Liver (tissue), 8 donors: ENCODE measurements at regions not wholly inside any gene's neighbourhood (a gene's known extent, or its start where the extent isn't known, plus 50 kb on each side); places are given as distances from the start of the nearest gene placed in this dataset.

ENCODE experiments used
- DNase-seq: peaks from one replicate; pipeline ENCODE4 v3.0.0-alpha.2; 2017; ENCODE audit warnings: low spot score
- H3K27ac ChIP-seq, 2 donors: one replicate each; pipeline ENCODE4 v1.7.0; 2013; ENCODE audit warnings: inconsistent platforms in 2 of 2, low read length in 2 of 2, control low read depth in 1 of 2, low read depth in 1 of 2, mild to moderate bottlenecking in 1 of 2
- H3K27me3 ChIP-seq, 4 donors: one replicate each; pipeline versions ENCODE4 v1.6.1 to v1.7.0; 2013; ENCODE audit warnings: low read length in 3 of 4, inconsistent platforms in 1 of 4, mild to moderate bottlenecking in 1 of 4, moderate library complexity in 1 of 4; ENCODE audit not compliant: control insufficient read depth in 4 of 4, insufficient read depth in 4 of 4
- H3K36me3 ChIP-seq, 4 donors: one replicate each; pipeline versions ENCODE4 v1.6.1 to v1.7.0; 2013; ENCODE audit warnings: low read length in 3 of 4, mild to moderate bottlenecking in 3 of 4, low read depth in 1 of 4, moderate library complexity in 1 of 4; ENCODE audit not compliant: control insufficient read depth in 4 of 4, insufficient read depth in 3 of 4
- H3K4me1 ChIP-seq, 4 donors: one replicate each; pipeline versions ENCODE4 v1.6.1 to v1.7.0; 2013; ENCODE audit warnings: low read length in 3 of 4, mild to moderate bottlenecking in 3 of 4, moderate library complexity in 1 of 4; ENCODE audit not compliant: control insufficient read depth in 4 of 4, insufficient read depth in 4 of 4
- H3K4me3 ChIP-seq, 3 donors: one replicate each; pipeline versions ENCODE4 v1.6.1 to v1.7.0; 2013; ENCODE audit warnings: low read length in 3 of 3, control low read depth in 1 of 3, low read depth in 1 of 3, mild to moderate bottlenecking in 1 of 3
- H3K9ac ChIP-seq, 2 donors: one replicate each; pipeline ENCODE4 v1.7.0; 2013; ENCODE audit warnings: low read length in 2 of 2, mild to moderate bottlenecking in 2 of 2, moderate library complexity in 2 of 2, control low read depth in 1 of 2, low read depth in 1 of 2
- H3K9me3 ChIP-seq, 4 donors: one replicate each; pipeline versions ENCODE4 v1.6.1 to v1.7.0; 2013; ENCODE audit warnings: low read length in 3 of 4; ENCODE audit not compliant: control insufficient read depth in 4 of 4
- EGR1 ChIP-seq, 2 donors: IDR thresholded peaks; 2 replicates each; pipeline ENCODE4 v1.6.1; 2016 to 2018; ENCODE audit warnings: antibody characterized with exemption in 2 of 2, low read depth in 2 of 2
- FOXA2 ChIP-seq: IDR thresholded peaks from 2 replicates; pipeline ENCODE4 v1.6.1; 2016; ENCODE audit warnings: antibody characterized with exemption
- GABPA ChIP-seq, 2 donors: IDR thresholded peaks in 1 of 2; conservative IDR thresholded peaks in 1 of 2; 2 replicates each; pipeline ENCODE4 v1.6.1; 2016; ENCODE audit warnings: antibody characterized with exemption in 2 of 2, mild to moderate bottlenecking in 1 of 2, moderate library complexity in 1 of 2
- HNF4A ChIP-seq, 2 donors: conservative IDR thresholded peaks; 2 replicates each; pipeline ENCODE4 v1.6.1; 2016; ENCODE audit warnings: antibody characterized with exemption in 2 of 2, mild to moderate bottlenecking in 2 of 2
- HNF4G ChIP-seq: IDR thresholded peaks from 2 replicates; pipeline ENCODE4 v1.6.1; 2016; ENCODE audit warnings: antibody characterized with exemption
- JUND ChIP-seq, 2 donors: IDR thresholded peaks; 2 replicates each; pipeline ENCODE4 v1.6.1; 2016; ENCODE audit warnings: antibody characterized with exemption in 2 of 2
- NR2F2 ChIP-seq: IDR thresholded peaks from 2 replicates; pipeline ENCODE4 v1.6.1; 2016; ENCODE audit warnings: antibody characterized with exemption
- RAD21 ChIP-seq, 2 donors: IDR thresholded peaks; 2 replicates each; pipeline ENCODE4 v1.6.1; 2016; ENCODE audit warnings: antibody characterized with exemption in 2 of 2, mild to moderate bottlenecking in 2 of 2
- SP1 ChIP-seq: IDR thresholded peaks from 2 replicates; pipeline ENCODE4 v1.6.1; 2018; ENCODE audit warnings: antibody characterized with exemption, mild to moderate bottlenecking
- TAF1 ChIP-seq: conservative IDR thresholded peaks from 2 replicates; pipeline ENCODE4 v1.6.1; 2016; ENCODE audit warnings: antibody characterized with exemption, mild to moderate bottlenecking
- YY1 ChIP-seq: IDR thresholded peaks from 2 replicates; pipeline ENCODE4 v1.6.1; 2016; ENCODE audit warnings: antibody characterized with exemption, mild to moderate bottlenecking
- WGBS: extraction: QIAGEN DNeasy Blood & Tissue Kit; methylation state at CpG from one replicate; pipeline ENCODE4 v1.1.7; 2013; 5-methylcytosine and 5-hydroxymethylcytosine counted together
- TF ChIP-seq, protein P1 (sequence below): IDR thresholded peaks from 2 replicates; pipeline ENCODE4 v1.6.1; 2016; ENCODE audit warnings: antibody characterized with exemption
- TF ChIP-seq, protein P2 (sequence below): IDR thresholded peaks from 2 replicates; pipeline ENCODE4 v1.6.1; 2016; ENCODE audit warnings: antibody characterized with exemption
- TF ChIP-seq, protein P3 (sequence below): IDR thresholded peaks from 2 replicates; pipeline ENCODE4 v1.6.1; 2016; ENCODE audit warnings: antibody characterized with exemption
- TF ChIP-seq, protein P4 (sequence below): fragments of 150-350 bp; IDR thresholded peaks from 2 replicates; pipeline ENCODE4 v1.5.1; 2017; ENCODE audit warnings: improper control_type of control experiment, low read depth, low read length; ENCODE audit not compliant: missing input control
- donor health status: healthy.
- donor health status: healthy.
- donor health status: healthy.
- donor health status: healthy.
- donor health status: healthy.

DNA sequence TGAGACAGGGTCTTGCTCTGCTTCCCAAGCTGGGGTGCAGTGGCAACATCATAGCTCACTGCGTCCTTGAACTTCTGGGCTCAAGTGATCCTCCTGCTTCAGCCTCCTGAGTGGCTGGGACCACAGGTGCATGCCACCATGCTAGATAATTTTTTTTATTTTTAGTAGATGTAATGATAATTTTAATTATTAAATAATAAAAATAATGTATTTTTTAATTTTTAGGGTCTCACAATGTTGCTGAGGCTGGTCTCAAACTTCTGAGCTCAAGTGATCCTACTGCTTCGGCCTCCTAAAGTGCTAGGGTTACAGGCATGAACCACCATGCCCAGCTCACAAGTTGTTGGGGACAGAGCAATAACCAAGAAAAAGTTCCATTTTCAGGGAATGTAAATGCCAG, 138.0 kb upstream of the RALGAPA2 start:
- H3K36me3 ChIP-seq: no peaks in the 10 kb centered on the region
- no peak for TF ChIP-seq HNF4A (conservative IDR thresholded peaks at IDR 0.05)
- no peak for TF ChIP-seq HNF4G
- H3K27ac ChIP-seq: no peak overlapping the region
- no peak overlapping the region for H3K9ac ChIP-seq
- no peaks in the 10 kb centered on the region for H3K27me3 ChIP-seq
- no peaks in the 10 kb centered on the region for H3K9me3 ChIP-seq
- H3K4me1 ChIP-seq: no peaks in the 10 kb centered on the region
- H3K4me3 ChIP-seq: no peak overlapping the region
- DNase-seq: no peak
- 94% methylated on average over 2 of the region's 2 CpGs for WGBS

DNA sequence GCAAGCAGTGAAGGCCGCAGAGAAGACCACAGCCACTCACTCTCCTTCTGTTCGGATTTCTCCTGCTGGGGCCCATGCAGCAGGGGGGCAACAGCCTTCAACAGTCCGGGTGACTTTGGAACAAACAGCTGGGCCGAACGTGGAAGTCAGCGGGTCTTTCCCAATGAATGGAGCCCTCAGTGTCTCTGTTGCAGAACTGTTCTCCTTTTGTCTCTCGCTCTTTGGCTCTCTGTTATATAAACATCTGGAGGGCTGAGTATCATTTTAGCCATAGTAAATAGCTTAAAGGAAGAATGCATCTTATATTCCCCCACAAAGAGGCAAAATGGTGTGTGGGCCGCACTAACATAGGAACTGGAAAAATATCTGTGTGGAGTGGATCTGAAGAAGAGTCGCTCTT, 136.7 kb upstream of the RALGAPA2 start:
- no peaks in the 10 kb centered on the region for H3K9me3 ChIP-seq
- H3K4me3 ChIP-seq: no peak overlapping the region
- WGBS: 86% methylated on average over 9 of the region's 9 CpGs
- no peak overlapping the region for H3K9ac ChIP-seq
- H3K27me3 ChIP-seq: no peaks in the 10 kb centered on the region
- no peak overlapping the region for H3K27ac ChIP-seq
- H3K4me1 ChIP-seq: no peaks in the 10 kb centered on the region
- TF ChIP-seq, protein P1, sequence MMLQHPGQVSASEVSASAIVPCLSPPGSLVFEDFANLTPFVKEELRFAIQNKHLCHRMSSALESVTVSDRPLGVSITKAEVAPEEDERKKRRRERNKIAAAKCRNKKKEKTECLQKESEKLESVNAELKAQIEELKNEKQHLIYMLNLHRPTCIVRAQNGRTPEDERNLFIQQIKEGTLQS: no peak
- no peak for TF ChIP-seq EGR1 (IDR thresholded peaks at IDR 0.05; ENCODE audit: low read depth in 2 of 2)
- no peaks in the 10 kb centered on the region for H3K36me3 ChIP-seq
- no peak for DNase-seq

DNA sequence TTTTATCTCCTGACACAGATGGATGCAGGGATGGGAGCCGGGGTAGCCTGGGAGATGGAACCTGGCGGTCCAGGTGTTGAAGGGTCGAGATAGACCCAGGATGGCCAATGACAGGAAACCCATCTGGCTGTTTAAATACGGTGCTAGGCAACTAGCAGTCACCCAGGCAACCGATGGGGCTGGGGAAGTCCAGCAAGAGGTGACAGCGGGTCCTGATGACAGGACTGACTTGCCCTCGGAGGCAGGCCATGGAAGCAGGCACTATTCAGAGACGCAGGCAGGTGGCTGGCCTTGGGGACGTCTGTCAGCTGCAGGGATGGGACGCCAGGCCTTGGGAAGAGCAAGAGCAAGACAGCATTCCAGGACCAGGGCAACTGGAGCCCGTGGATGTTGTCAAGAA, 135.4 kb upstream of the RALGAPA2 start:
- Histone ChIP-seq H3K9me3 (no peaks in the 10 kb centered on the region), H3K9ac (no peak overlapping the region), H3K36me3 (no peaks in the 10 kb centered on the region), H3K27ac (no peak overlapping the region), H3K4me1 (no peaks in the 10 kb centered on the region), H3K27me3 (no peaks in the 10 kb centered on the region), H3K4me3 (no peak overlapping the region)
- DNase-seq: no peak
- WGBS: 82% methylated on average over 11 of the region's 11 CpGs
- TF ChIP-seq, protein P2, sequence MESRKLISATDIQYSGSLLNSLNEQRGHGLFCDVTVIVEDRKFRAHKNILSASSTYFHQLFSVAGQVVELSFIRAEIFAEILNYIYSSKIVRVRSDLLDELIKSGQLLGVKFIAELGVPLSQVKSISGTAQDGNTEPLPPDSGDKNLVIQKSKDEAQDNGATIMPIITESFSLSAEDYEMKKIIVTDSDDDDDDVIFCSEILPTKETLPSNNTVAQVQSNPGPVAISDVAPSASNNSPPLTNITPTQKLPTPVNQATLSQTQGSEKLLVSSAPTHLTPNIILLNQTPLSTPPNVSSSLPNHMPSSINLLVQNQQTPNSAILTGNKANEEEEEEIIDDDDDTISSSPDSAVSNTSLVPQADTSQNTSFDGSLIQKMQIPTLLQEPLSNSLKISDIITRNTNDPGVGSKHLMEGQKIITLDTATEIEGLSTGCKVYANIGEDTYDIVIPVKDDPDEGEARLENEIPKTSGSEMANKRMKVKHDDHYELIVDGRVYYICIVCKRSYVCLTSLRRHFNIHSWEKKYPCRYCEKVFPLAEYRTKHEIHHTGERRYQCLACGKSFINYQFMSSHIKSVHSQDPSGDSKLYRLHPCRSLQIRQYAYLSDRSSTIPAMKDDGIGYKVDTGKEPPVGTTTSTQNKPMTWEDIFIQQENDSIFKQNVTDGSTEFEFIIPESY: no peak
- TF ChIP-seq EGR1 (IDR thresholded peaks at IDR 0.05; ENCODE audit: low read depth in 2 of 2): no peak
- TF ChIP-seq FOXA2: no peak
- TF ChIP-seq, protein P3, sequence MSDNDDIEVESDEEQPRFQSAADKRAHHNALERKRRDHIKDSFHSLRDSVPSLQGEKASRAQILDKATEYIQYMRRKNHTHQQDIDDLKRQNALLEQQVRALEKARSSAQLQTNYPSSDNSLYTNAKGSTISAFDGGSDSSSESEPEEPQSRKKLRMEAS: no peak
- no peak for TF ChIP-seq JUND (IDR thresholded peaks at IDR 0.05)
- no peak for TF ChIP-seq TAF1
- TF ChIP-seq, protein P1: no peak
- TF ChIP-seq NR2F2: no peak
- no peak for TF ChIP-seq SP1
- TF ChIP-seq YY1: no peak
- no peak for TF ChIP-seq HNF4A (conservative IDR thresholded peaks at IDR 0.05)
- TF ChIP-seq, protein P4, sequence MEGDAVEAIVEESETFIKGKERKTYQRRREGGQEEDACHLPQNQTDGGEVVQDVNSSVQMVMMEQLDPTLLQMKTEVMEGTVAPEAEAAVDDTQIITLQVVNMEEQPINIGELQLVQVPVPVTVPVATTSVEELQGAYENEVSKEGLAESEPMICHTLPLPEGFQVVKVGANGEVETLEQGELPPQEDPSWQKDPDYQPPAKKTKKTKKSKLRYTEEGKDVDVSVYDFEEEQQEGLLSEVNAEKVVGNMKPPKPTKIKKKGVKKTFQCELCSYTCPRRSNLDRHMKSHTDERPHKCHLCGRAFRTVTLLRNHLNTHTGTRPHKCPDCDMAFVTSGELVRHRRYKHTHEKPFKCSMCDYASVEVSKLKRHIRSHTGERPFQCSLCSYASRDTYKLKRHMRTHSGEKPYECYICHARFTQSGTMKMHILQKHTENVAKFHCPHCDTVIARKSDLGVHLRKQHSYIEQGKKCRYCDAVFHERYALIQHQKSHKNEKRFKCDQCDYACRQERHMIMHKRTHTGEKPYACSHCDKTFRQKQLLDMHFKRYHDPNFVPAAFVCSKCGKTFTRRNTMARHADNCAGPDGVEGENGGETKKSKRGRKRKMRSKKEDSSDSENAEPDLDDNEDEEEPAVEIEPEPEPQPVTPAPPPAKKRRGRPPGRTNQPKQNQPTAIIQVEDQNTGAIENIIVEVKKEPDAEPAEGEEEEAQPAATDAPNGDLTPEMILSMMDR: no peak
- no peak for TF ChIP-seq GABPA (IDR thresholded peaks at IDR 0.05 in 1 of 2, conservative IDR thresholded peaks at IDR 0.05 in 1 of 2)
- TF ChIP-seq RAD21 (IDR thresholded peaks at IDR 0.05): no peak
